H1 (cell line): ENCODE measurements at regions not wholly inside any gene's neighbourhood (a gene's known extent, or its start where the extent isn't known, plus 50 kb on each side); places are given as distances from the start of the nearest gene placed in this dataset.

ENCODE experiments used
- CTCF ChIA-PET: fragments of 300-600 bp; sonication (Branson Sonifier 250); formaldehyde crosslinking; loops from one replicate; lab custom pipeline; 2021; ENCODE audit not compliant: partially characterized antibody; lab: Charles Lee
- POLR2A ChIA-PET: fragments of 300-600 bp; sonication (Branson Sonifier 250); formaldehyde crosslinking; loops from one replicate; lab custom pipeline; 2021; ENCODE audit warnings: inconsistent platforms; ENCODE audit not compliant: partially characterized antibody; lab: Charles Lee
- DNase-seq, 2 experiments: peaks; one replicate each; pipeline versions ENCODE4 v3.0.0 to v3.0.0-alpha.2; 2010 to 2022; ENCODE audit warnings: low spot score in 2 of 2, low read depth in 1 of 2, mixed read lengths in 1 of 2
- FAIRE-seq: peaks from 2 replicates; lab custom pipeline; 2011; peaks lifted over from hg19 to GRCh38; lab: Jason Lieb, UNC
- H2AFZ ChIP-seq: 2 replicates; pipeline ENCODE4 v1.8.1; 2012; ENCODE audit warnings: low read length, inconsistent platforms
- H2AK5ac ChIP-seq: 2 replicates; pipeline ENCODE4 v1.6.1; 2013; ENCODE audit warnings: low read depth, low read length
- H2BK120ac ChIP-seq: replicated peaks from 2 replicates; pipeline ENCODE3; 2013; ENCODE audit warnings: low read depth, low read length, inconsistent platforms
- H2BK12ac ChIP-seq: 2 replicates; pipeline ENCODE4 v1.6.1; 2013; ENCODE audit warnings: low read depth, low read length
- H2BK15ac ChIP-seq: 2 replicates; pipeline ENCODE4 v1.6.1; 2013; ENCODE audit warnings: low read length
- H2BK20ac ChIP-seq: 2 replicates; pipeline ENCODE4 v1.6.1; 2013; ENCODE audit warnings: low read length
- H2BK5ac ChIP-seq: 2 replicates; pipeline ENCODE4 v1.6.1; 2013; ENCODE audit warnings: low read depth, low read length
- H3K14ac ChIP-seq: 2 replicates; pipeline ENCODE4 v1.6.1; 2013; ENCODE audit warnings: inconsistent platforms; ENCODE audit not compliant: insufficient read length
- H3K18ac ChIP-seq: 2 replicates; pipeline ENCODE4 v1.6.1; 2013; ENCODE audit warnings: low read length; ENCODE audit errors: extremely low read depth
- H3K23ac ChIP-seq: 2 replicates; pipeline ENCODE4 v1.6.1; 2013; ENCODE audit warnings: inconsistent platforms; ENCODE audit not compliant: insufficient read length
- H3K23me2 ChIP-seq: 2 replicates; pipeline ENCODE4 v1.6.1; 2013; ENCODE audit warnings: low read depth, low read length
- H3K27ac ChIP-seq: 2 replicates; pipeline ENCODE4 v1.6.1; 2011; ENCODE audit warnings: low read depth, low read length, inconsistent platforms
- H3K27me3 ChIP-seq, 4 experiments: replicated peaks in 1 of 4; 1 replicate in 1 of 4; 2 replicates in 3 of 4; pipeline versions ENCODE4 v1.6.1 to v1.8.1; 2011 to 2013; ENCODE audit warnings: low read length in 3 of 4, mild to moderate bottlenecking in 3 of 4, inconsistent platforms in 2 of 4, mixed read lengths in 2 of 4, moderate library complexity in 1 of 4; ENCODE audit not compliant: control insufficient read depth in 3 of 4, insufficient read depth in 3 of 4; ENCODE audit errors: extremely low read depth in 1 of 4
- H3K36me3 ChIP-seq, 4 experiments: 2 replicates each; pipeline versions ENCODE4 v1.6.1 to v1.8.1; 2011 to 2013; ENCODE audit warnings: mild to moderate bottlenecking in 4 of 4, low read length in 3 of 4, moderate library complexity in 2 of 4, control low read depth in 1 of 4, inconsistent platforms in 1 of 4; ENCODE audit not compliant: insufficient read depth in 4 of 4, control insufficient read depth in 2 of 4
- H3K4ac ChIP-seq: replicated peaks from 2 replicates; pipeline ENCODE3; 2013; ENCODE audit warnings: low read length, low read depth, mixed read lengths, inconsistent platforms; ENCODE audit not compliant: insufficient read length
- H3K4me1 ChIP-seq, 4 experiments: replicated peaks in 1 of 4; 1 replicate in 1 of 4; 2 replicates in 3 of 4; pipeline versions ENCODE4 v1.6.1 to v1.8.1; 2011 to 2013; ENCODE audit warnings: low read length in 3 of 4, inconsistent platforms in 2 of 4, mixed read lengths in 1 of 4; ENCODE audit not compliant: insufficient read depth in 4 of 4, control insufficient read depth in 3 of 4
- H3K4me2 ChIP-seq, 2 experiments: 2 replicates each; pipeline versions ENCODE4 v1.6.1 to v1.8.1; 2011 to 2013; ENCODE audit warnings: low read depth in 2 of 2, low read length in 2 of 2, control low read depth in 1 of 2, inconsistent platforms in 1 of 2, mild to moderate bottlenecking in 1 of 2; ENCODE audit not compliant: insufficient read depth in 1 of 2
- H3K4me3 ChIP-seq, 4 experiments: fragments of 200-600, 300-600 bp in 1 of 4; sonication (generic), shearing (Covaris generic), sonication (Bioruptor Twin) in 1 of 4; 2 replicates each; pipeline versions ENCODE4 v1.5.1 to v1.8.1; 2011 to 2016; ENCODE audit warnings: low read length in 4 of 4, low read depth in 3 of 4, control low read depth in 2 of 4, inconsistent platforms in 2 of 4, mild to moderate bottlenecking in 2 of 4, mixed read lengths in 1 of 4, moderate library complexity in 1 of 4; ENCODE audit not compliant: insufficient read depth in 2 of 4; ENCODE audit errors: extremely low read depth in 1 of 4
- H3K56ac ChIP-seq: replicated peaks from 2 replicates; pipeline ENCODE3; 2013; ENCODE audit warnings: low read depth, mild to moderate bottlenecking, mixed read lengths, low read length, inconsistent platforms; ENCODE audit not compliant: insufficient read length
- H3K79me1 ChIP-seq: 2 replicates; pipeline ENCODE4 v1.6.1; 2013; ENCODE audit warnings: low read depth, low read length, control low read depth
- H3K79me2 ChIP-seq, 2 experiments: 2 replicates each; pipeline versions ENCODE4 v1.6.1 to v1.8.1; 2012 to 2013; ENCODE audit warnings: low read length in 2 of 2, mild to moderate bottlenecking in 2 of 2, inconsistent platforms in 1 of 2; ENCODE audit not compliant: insufficient read depth in 2 of 2, control insufficient read depth in 1 of 2
- H3K9ac ChIP-seq, 4 experiments: replicated peaks in 1 of 4; 1 replicate in 1 of 4; 2 replicates in 3 of 4; pipeline versions ENCODE4 v1.6.1 to v1.8.1; 2011 to 2013; ENCODE audit warnings: low read depth in 3 of 4, low read length in 3 of 4, control low read depth in 2 of 4, mild to moderate bottlenecking in 2 of 4, moderate library complexity in 2 of 4, inconsistent platforms in 1 of 4; ENCODE audit errors: extremely low read depth in 1 of 4
- H3K9me3 ChIP-seq, 2 experiments: 2 replicates each; pipeline versions ENCODE4 v1.6.1 to v1.8.1; 2012 to 2013; ENCODE audit warnings: mild to moderate bottlenecking in 2 of 2, moderate library complexity in 2 of 2, control low read depth in 1 of 2, inconsistent platforms in 1 of 2, low read depth in 1 of 2, low read length in 1 of 2, mixed read lengths in 1 of 2; ENCODE audit not compliant: insufficient read depth in 2 of 2
- H4K20me1 ChIP-seq, 2 experiments: replicated peaks in 1 of 2; 2 replicates each; pipeline versions ENCODE3 to v1.8.1; 2011 to 2013; ENCODE audit warnings: inconsistent platforms in 2 of 2, low read length in 2 of 2, mild to moderate bottlenecking in 1 of 2; ENCODE audit not compliant: insufficient read depth in 2 of 2, control insufficient read depth in 1 of 2
- H4K5ac ChIP-seq: 2 replicates; pipeline ENCODE4 v1.6.1; 2013; ENCODE audit warnings: low read length, low read depth, mixed read lengths, inconsistent platforms; ENCODE audit not compliant: insufficient read length
- H4K8ac ChIP-seq: 2 replicates; pipeline ENCODE4 v1.8.0; 2013; ENCODE audit warnings: mild to moderate bottlenecking, moderate library complexity, low read length, inconsistent platforms; ENCODE audit not compliant: insufficient read depth; ENCODE audit errors: extremely low read depth
- H4K91ac ChIP-seq: replicated peaks from 2 replicates; pipeline ENCODE3; 2013; ENCODE audit warnings: low read length, mixed read lengths, inconsistent platforms; ENCODE audit not compliant: insufficient read length
- SIN3A ChIP-seq, 2 experiments: IDR thresholded peaks in 1 of 2; conservative IDR thresholded peaks in 1 of 2; 2 replicates each; pipeline ENCODE4 v1.6.1; 2011 to 2012; ENCODE audit warnings: low read length in 2 of 2, improper control_type of control experiment in 1 of 2, low read depth in 1 of 2, mild to moderate bottlenecking in 1 of 2
- WGBS, 2 experiments: shearing (Covaris generic) in 1 of 2; methylation state at CpG; one replicate each; pipeline versions ENCODE4 v1.1.6 to v1.1.7; 2013 to 2015; ENCODE audit warnings: low lambda C conversion rate in 2 of 2, mixed read lengths in 2 of 2, inconsistent platforms in 1 of 2, low coverage in 1 of 2, missing lambda C conversion rate in 1 of 2; ENCODE audit not compliant: insufficient replicate concordance in 2 of 2, insufficient coverage in 1 of 2, insufficient read length in 1 of 2; ENCODE audit errors: extremely low coverage in 1 of 2, missing lambda C conversion rate in 1 of 2; 5-methylcytosine and 5-hydroxymethylcytosine counted together

- Histone ChIP-seq H4K91ac (no peak overlapping the region), H2BK5ac (no peak overlapping the region), H3K9ac (no peak overlapping the region), H3K56ac (no peak overlapping the region), H3K4me3 (no peak overlapping the region), H3K79me1 (no peaks in the 10 kb centered on the region), H3K4ac (no peak overlapping the region), H3K79me2 (no peaks in the 10 kb centered on the region), H3K23me2 (no peaks in the 10 kb centered on the region), H2BK12ac (no peak overlapping the region), H2BK120ac (no peak overlapping the region), H2BK15ac (no peak overlapping the region), H3K14ac (no peak overlapping the region), H4K20me1 (no peaks in the 10 kb centered on the region), H4K5ac (no peak overlapping the region), H3K27ac (no peak overlapping the region), H3K4me2 (no peak overlapping the region), H2BK20ac (no peak overlapping the region), H3K4me1 (no peaks in the 10 kb centered on the region), H4K8ac (no peak overlapping the region), H2AFZ (no peak overlapping the region), H3K36me3 (no peaks in the 10 kb centered on the region), H3K18ac (no peak overlapping the region), H3K27me3 (no peaks in the 10 kb centered on the region), H2AK5ac (no peak overlapping the region), H3K23ac (no peak overlapping the region), H3K9me3 (no peaks in the 10 kb centered on the region)
- no peak for DNase-seq
- no peak for FAIRE-seq
- no peak for TF ChIP-seq SIN3A (conservative IDR thresholded peaks at IDR 0.05 in 1 of 2, IDR thresholded peaks at IDR 0.05 in 1 of 2; ENCODE audit: low read depth in 1 of 2, low read length in 2 of 2)
- WGBS, 2 experiments: 88% methylated on average over 1 of the region's 1 CpG; no CpG with 5 or more reads in 1 of the 2 experiments
- CTCF ChIA-PET: no interaction called here
- POLR2A ChIA-PET: no interaction called here
These were observed 169.2 kb upstream of the ATXN1 start for GRCh38 chr6:16930432-16930831.
